K562 (cell line): ENCODE measurements at regions not wholly inside any gene's neighbourhood (a gene's known extent, or its start where the extent isn't known, plus 50 kb on each side); places are given as distances from the start of the nearest gene placed in this dataset.
A peak's percentile ranks its signal among the peaks of the same experiment; 100 is the strongest.

Source experiments
- BRCA1 ChIP-seq, 2 experiments: fragments of 450-650 bp in 1 of 2; sonication (generic) in 1 of 2; formaldehyde crosslinking in 1 of 2; IDR thresholded peaks; 2 replicates each; pipeline versions ENCODE4 v1.5.0 to v1.6.1; 2017 to 2020; ENCODE audit warnings: mild to moderate bottlenecking in 1 of 2, missing genetic modification reagents in 1 of 2
- COPS2 ChIP-seq: fragments of 450-650 bp; conservative IDR thresholded peaks from 2 replicates; pipeline ENCODE4 v1.6.1; 2016; ENCODE audit warnings: mild to moderate bottlenecking, moderate library complexity
- HMGXB4 ChIP-seq: sonication (generic); formaldehyde crosslinking; IDR thresholded peaks from 2 replicates; pipeline ENCODE4 v1.8.1; 2023; ENCODE audit warnings: mild to moderate bottlenecking, missing genetic modification reagents
- LARP7 ChIP-seq: fragments of 450-650 bp; IDR thresholded peaks from 2 replicates; pipeline ENCODE4 v1.6.1; 2016
- NFIX ChIP-seq: fragments of 250-450 bp; sonication (Bioruptor Pico); IDR thresholded peaks from 2 replicates; pipeline ENCODE4 v1.4.0; 2020; ENCODE audit warnings: low read depth, mild to moderate bottlenecking, moderate library complexity
- PRMT5 ChIP-seq: sonication (generic); formaldehyde crosslinking; IDR thresholded peaks from 2 replicates; pipeline ENCODE4 v1.5.0; 2020; ENCODE audit warnings: missing genetic modification reagents
- SREBF1 ChIP-seq: fragments of 150-350 bp; IDR thresholded peaks from 2 replicates; pipeline ENCODE4 v1.6.1; 2014; ENCODE audit warnings: antibody characterized with exemption, low read depth, low read length, borderline replicate concordance
- TAF15 ChIP-seq: fragments of 200-400 bp; formaldehyde crosslinking; IDR thresholded peaks from 2 replicates; pipeline ENCODE4 v1.6.1; 2017; ENCODE audit warnings: mild to moderate bottlenecking, low read depth, low read length, moderate library complexity
- YY1 ChIP-seq, 3 experiments: IDR thresholded peaks; 2 replicates each; pipeline ENCODE4 v1.6.1; 2011; ENCODE audit warnings: low read length in 2 of 3, mild to moderate bottlenecking in 2 of 3, moderate library complexity in 2 of 3, borderline replicate concordance in 1 of 3, control low read depth in 1 of 3, low read depth in 1 of 3; ENCODE audit not compliant: insufficient read depth in 3 of 3, insufficient replicate concordance in 2 of 3, control insufficient read depth in 1 of 3, insufficient read length in 1 of 3; ENCODE audit errors: extremely low read depth in 1 of 3
- ZBTB26 ChIP-seq: fragments of 450-650 bp; formaldehyde crosslinking; IDR thresholded peaks from 2 replicates; pipeline ENCODE4 v1.4.0; 2022; ENCODE audit warnings: missing genetic modification characterization
- ZNF274 ChIP-seq: IDR thresholded peaks from 2 replicates; pipeline ENCODE4 v1.6.1; 2011; ENCODE audit warnings: low read depth, mild to moderate bottlenecking, low read length, moderate library complexity, borderline replicate concordance
- ZNF407 ChIP-seq: fragments of 450-650 bp; IDR thresholded peaks from 2 replicates; pipeline ENCODE4 v1.6.1; 2016; ENCODE audit warnings: low read depth
- ZNF76 ChIP-seq: fragments of 250-450 bp; sonication (Bioruptor Pico); IDR thresholded peaks from 2 replicates; pipeline ENCODE4 v1.4.0; 2020; ENCODE audit warnings: mild to moderate bottlenecking, moderate library complexity, borderline replicate concordance

GRCh38 chr22:20652582-20652981, 121.3 kb upstream of the SERPIND1 start (continued):
- TF ChIP-seq HMGXB4 (CRISPR knock-in tag) = peak; percentile 26; the same call in 1 of the 2 replicates
- TF ChIP-seq NFIX (CRISPR knock-in tag) = no peak
- TF ChIP-seq ZBTB26 = no peak
- no peak for TF ChIP-seq COPS2
- no peak for TF ChIP-seq LARP7
- 0 out of 2 replicates have a peak, but pooled peaks have one; percentile 16 for TF ChIP-seq ZNF76 (CRISPR knock-in tag)
- TF ChIP-seq PRMT5 (CRISPR knock-in tag) = no peak
- no peak for TF ChIP-seq BRCA1 (IDR thresholded peaks at IDR 0.05)
- TF ChIP-seq BRCA1 (CRISPR knock-in tag; IDR thresholded peaks at IDR 0.05) = no peak
- TF ChIP-seq SREBF1 = no peak
- no peak for TF ChIP-seq TAF15
- TF ChIP-seq YY1 (IDR thresholded peaks at IDR 0.05; ENCODE audit: borderline replicate concordance in 1 of 3, control insufficient read depth in 1 of 3, extremely low read depth in 1 of 3, insufficient read depth in 3 of 3, insufficient read length in 1 of 3, insufficient replicate concordance in 2 of 3, low read depth in 1 of 3, low read length in 2 of 3) = peak in 1 of 3 experiments; percentile 13
- TF ChIP-seq ZNF407 = no peak
- no peak for TF ChIP-seq ZNF274
- TF ChIP-seq, all 486 proteins: peak for 17
